Uterus (tissue), 3 donors: ENCODE measurements at regions not wholly inside any gene's neighbourhood (a gene's known extent, or its start where the extent isn't known, plus 50 kb on each side); places are given as distances from the start of the nearest gene placed in this dataset.

ENCODE experiments used
- DNase-seq, 2 donors: peaks; one replicate each; pipeline ENCODE4 v3.0.0-alpha.2; 2019 to 2020
- H3K27ac ChIP-seq, 2 donors: fragments of 200-600 bp; sonication (generic); 1 replicate in 1 of 2; 2 replicates in 1 of 2; pipeline ENCODE4 v1.5.1; 2016 to 2018
- H3K27me3 ChIP-seq, 2 donors: fragments of 200-600 bp; sonication (generic); one replicate each; pipeline ENCODE4 v1.5.1; 2018 to 2019; ENCODE audit warnings: control low read depth in 1 of 2
- H3K36me3 ChIP-seq, 2 donors: fragments of 200-600 bp; sonication (generic); one replicate each; pipeline ENCODE4 v1.5.1; 2019; ENCODE audit warnings: control low read depth in 1 of 2
- H3K4me1 ChIP-seq, 2 donors: fragments of 200-600 bp; sonication (generic); one replicate each; pipeline ENCODE4 v1.5.1; 2018 to 2019; ENCODE audit warnings: control low read depth in 1 of 2
- H3K4me3 ChIP-seq, 2 donors: fragments of 200-600 bp; sonication (generic); 1 replicate in 1 of 2; 2 replicates in 1 of 2; pipeline ENCODE4 v1.5.1; 2018 to 2019; ENCODE audit warnings: mild to moderate bottlenecking in 1 of 2
- H3K9me3 ChIP-seq, 2 donors: fragments of 200-600 bp; sonication (generic); one replicate each; pipeline ENCODE4 v1.5.1; 2019; ENCODE audit warnings: control low read depth in 1 of 2
- CTCF ChIP-seq, 4 experiments: fragments of 200-600 bp in 2 of 4; fragments of 450-650 bp in 2 of 4; sonication (generic) in 2 of 4; IDR thresholded peaks; one replicate each; pipeline ENCODE4 v1.5.1; 2016 to 2019; ENCODE audit warnings: antibody characterized with exemption in 4 of 4, mild to moderate bottlenecking in 2 of 4, moderate library complexity in 1 of 4
- POLR2A ChIP-seq, 2 donors: fragments of 450-650 bp; IDR thresholded peaks; one replicate each; pipeline ENCODE4 v1.6.1; 2016; ENCODE audit warnings: antibody characterized with exemption in 2 of 2, mild to moderate bottlenecking in 1 of 2, moderate library complexity in 1 of 2
- intact Hi-C: fragments of 100-400 bp; cut with DNase I; formaldehyde crosslinking; loops from one replicate; pipeline ENCODE4 v1.15.1; 2023; ENCODE audit warnings: low total_unique reads
- donor health status: DM: yes; HTN: yes; CAD: no.

GRCh38 chr9:6133346-6134063 is 82.1 kb upstream of the IL33 start:
- Histone ChIP-seq H3K27ac (no peak overlapping the region), H3K4me3 (no peak overlapping the region), H3K36me3 (no peaks in the 10 kb centered on the region), H3K9me3 (no peaks in the 10 kb centered on the region), H3K27me3 (no peaks in the 10 kb centered on the region), H3K4me1 (no peaks in the 10 kb centered on the region)
- intact Hi-C loops, result no loop called here
- DNase-seq, result no peak
- TF ChIP-seq CTCF (IDR thresholded peaks at IDR 0.05) (no peak), POLR2A (IDR thresholded peaks at IDR 0.05) (no peak)

- Histone ChIP-seq H3K4me3 (no peak overlapping the region), H3K4me1 (no peaks in the 10 kb centered on the region), H3K36me3 (no peaks in the 10 kb centered on the region), H3K9me3 (no peaks in the 10 kb centered on the region), H3K27me3 (no peaks in the 10 kb centered on the region), H3K27ac (no peak overlapping the region)
- TF ChIP-seq CTCF (IDR thresholded peaks at IDR 0.05) (no peak), POLR2A (IDR thresholded peaks at IDR 0.05) (no peak)
- DNase-seq, result no peak
- intact Hi-C loops, result no loop called here
These were observed 83.0 kb upstream of the IL33 start for GRCh38 chr9:6132650-6133049.

- Histone ChIP-seq H3K27ac (no peak overlapping the region), H3K9me3 (no peaks in the 10 kb centered on the region), H3K27me3 (no peaks in the 10 kb centered on the region), H3K36me3 (no peaks in the 10 kb centered on the region), H3K4me3 (no peak overlapping the region), H3K4me1 (no peaks in the 10 kb centered on the region)
- no peak for DNase-seq
- intact Hi-C loops, result no loop called here
- no peak for TF ChIP-seq POLR2A (IDR thresholded peaks at IDR 0.05)
- no peak for TF ChIP-seq CTCF (IDR thresholded peaks at IDR 0.05)
These were observed 87.6 kb upstream of the IL33 start for GRCh38 chr9:6128030-6128429.

GRCh38 chr9:6126377-6126776 is 89.2 kb upstream of the IL33 start:
- H3K9me3 ChIP-seq, result no peaks in the 10 kb centered on the region
- intact Hi-C loops, result no loop called here
- no peak overlapping the region for H3K4me3 ChIP-seq
- H3K27ac ChIP-seq, result no peak overlapping the region
- H3K27me3 ChIP-seq, result no peaks in the 10 kb centered on the region
- TF ChIP-seq POLR2A (IDR thresholded peaks at IDR 0.05) (no peak), CTCF (IDR thresholded peaks at IDR 0.05) (no peak)
- no peaks in the 10 kb centered on the region for H3K4me1 ChIP-seq
- no peaks in the 10 kb centered on the region for H3K36me3 ChIP-seq
- DNase-seq, result no peak

- Histone ChIP-seq H3K36me3 (no peaks in the 10 kb centered on the region), H3K9me3 (no peaks in the 10 kb centered on the region), H3K27ac (no peak overlapping the region), H3K27me3 (no peaks in the 10 kb centered on the region), H3K4me1 (no peaks in the 10 kb centered on the region), H3K4me3 (no peak overlapping the region)
- DNase-seq, result no peak
- intact Hi-C loops, result no loop called here
- no peak for TF ChIP-seq CTCF (IDR thresholded peaks at IDR 0.05)
- TF ChIP-seq POLR2A (IDR thresholded peaks at IDR 0.05), result no peak
These were observed 92.2 kb upstream of the IL33 start for GRCh38 chr9:6123416-6123815.
